GM12892 (cell line): ENCODE measurements at regions not wholly inside any gene's neighbourhood (a gene's known extent, or its start where the extent isn't known, plus 50 kb on each side); places are given as distances from the start of the nearest gene placed in this dataset.

Experiments used
- POLR2A ChIP-seq: IDR thresholded peaks from 2 replicates; pipeline ENCODE4 v1.6.1; 2011; ENCODE audit warnings: low read depth, low read length, control low read depth
- POLR2AphosphoS5 ChIP-seq: IDR thresholded peaks from 2 replicates; pipeline ENCODE4 v1.6.1; 2011; ENCODE audit warnings: low read depth, low read length, control low read depth
- TAF1 ChIP-seq: IDR thresholded peaks from 2 replicates; pipeline ENCODE4 v1.6.1; 2011; ENCODE audit warnings: low read depth, mild to moderate bottlenecking, control low read depth, low read length, borderline replicate concordance

- no peak for TF ChIP-seq POLR2A
- TF ChIP-seq TAF1, result no peak
- TF ChIP-seq POLR2AphosphoS5, result no peak
Measured at GRCh38 chr12:93322784-93323183, 54.9 kb upstream of the NUDT4 start.
